ENCODE measurements at regions not wholly inside any gene's neighbourhood (a gene's known extent, or its start where the extent isn't known, plus 50 kb on each side); places are given as distances from the start of the nearest gene placed in this dataset.

- H3K4me1 ChIP-seq (ENCODE audit: low read length) = no peaks in the 10 kb centered on the region
- TF ChIP-seq EZH2phosphoT487 (IDR thresholded peaks at IDR 0.05; ENCODE audit: low read depth) = no peak
- TF ChIP-seq, protein P1, sequence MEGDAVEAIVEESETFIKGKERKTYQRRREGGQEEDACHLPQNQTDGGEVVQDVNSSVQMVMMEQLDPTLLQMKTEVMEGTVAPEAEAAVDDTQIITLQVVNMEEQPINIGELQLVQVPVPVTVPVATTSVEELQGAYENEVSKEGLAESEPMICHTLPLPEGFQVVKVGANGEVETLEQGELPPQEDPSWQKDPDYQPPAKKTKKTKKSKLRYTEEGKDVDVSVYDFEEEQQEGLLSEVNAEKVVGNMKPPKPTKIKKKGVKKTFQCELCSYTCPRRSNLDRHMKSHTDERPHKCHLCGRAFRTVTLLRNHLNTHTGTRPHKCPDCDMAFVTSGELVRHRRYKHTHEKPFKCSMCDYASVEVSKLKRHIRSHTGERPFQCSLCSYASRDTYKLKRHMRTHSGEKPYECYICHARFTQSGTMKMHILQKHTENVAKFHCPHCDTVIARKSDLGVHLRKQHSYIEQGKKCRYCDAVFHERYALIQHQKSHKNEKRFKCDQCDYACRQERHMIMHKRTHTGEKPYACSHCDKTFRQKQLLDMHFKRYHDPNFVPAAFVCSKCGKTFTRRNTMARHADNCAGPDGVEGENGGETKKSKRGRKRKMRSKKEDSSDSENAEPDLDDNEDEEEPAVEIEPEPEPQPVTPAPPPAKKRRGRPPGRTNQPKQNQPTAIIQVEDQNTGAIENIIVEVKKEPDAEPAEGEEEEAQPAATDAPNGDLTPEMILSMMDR (IDR thresholded peaks at IDR 0.05; ENCODE audit: low read depth, low read length) = no peak
- no peak overlapping the region for H3K27ac ChIP-seq (ENCODE audit: low read length)
- H3K9me3 ChIP-seq (ENCODE audit: insufficient read depth, low read length) = no peaks in the 10 kb centered on the region
- no peak overlapping the region for H3K4me2 ChIP-seq (ENCODE audit: low read length)
- no peak overlapping the region for H3K4me3 ChIP-seq (ENCODE audit: low read length)
- no peaks in the 10 kb centered on the region for H3K27me3 ChIP-seq (ENCODE audit: low read depth, low read length)
- no peak overlapping the region for H2AFZ ChIP-seq (ENCODE audit: low read depth, low read length)
- H3K9ac ChIP-seq (ENCODE audit: low read length) = no peak overlapping the region
- no peaks in the 10 kb centered on the region for H4K20me1 ChIP-seq (ENCODE audit: insufficient read depth, low read length)
- no peaks in the 10 kb centered on the region for H3K36me3 ChIP-seq (replicated peaks; ENCODE audit: low read depth, low read length)
- no peaks in the 10 kb centered on the region for H3K79me2 ChIP-seq (ENCODE audit: low read length)
Observed at GRCh38 chr10:129387258-129387525, 79.8 kb upstream of the MGMT start.

- H4K20me1 ChIP-seq (ENCODE audit: insufficient read depth, low read length) = no peaks in the 10 kb centered on the region
- no peaks in the 10 kb centered on the region for H3K36me3 ChIP-seq (replicated peaks; ENCODE audit: low read depth, low read length)
- H3K9ac ChIP-seq (ENCODE audit: low read length) = no peak overlapping the region
- H2AFZ ChIP-seq (ENCODE audit: low read depth, low read length) = no peak overlapping the region
- H3K4me1 ChIP-seq (ENCODE audit: low read length) = no peaks in the 10 kb centered on the region
- H3K4me3 ChIP-seq (ENCODE audit: low read length) = no peak overlapping the region
- H3K9me3 ChIP-seq (ENCODE audit: insufficient read depth, low read length) = no peaks in the 10 kb centered on the region
- no peaks in the 10 kb centered on the region for H3K27me3 ChIP-seq (ENCODE audit: low read depth, low read length)
- H3K79me2 ChIP-seq (ENCODE audit: low read length) = no peaks in the 10 kb centered on the region
- H3K4me2 ChIP-seq (ENCODE audit: low read length) = no peak overlapping the region
- no peak overlapping the region for H3K27ac ChIP-seq (ENCODE audit: low read length)
- TF ChIP-seq, protein P1 (IDR thresholded peaks at IDR 0.05; ENCODE audit: low read depth, low read length) = no peak
- no peak for TF ChIP-seq EZH2phosphoT487 (IDR thresholded peaks at IDR 0.05; ENCODE audit: low read depth)
Observed at GRCh38 chr10:129388435-129388834, 78.6 kb upstream of the MGMT start.

GRCh38 chr10:129389194-129389593, 77.8 kb upstream of the MGMT start:
- Histone ChIP-seq H3K4me2 (ENCODE audit: low read length) (no peak overlapping the region), H3K4me3 (ENCODE audit: low read length) (no peak overlapping the region), H4K20me1 (ENCODE audit: insufficient read depth, low read length) (no peaks in the 10 kb centered on the region)

DNA sequence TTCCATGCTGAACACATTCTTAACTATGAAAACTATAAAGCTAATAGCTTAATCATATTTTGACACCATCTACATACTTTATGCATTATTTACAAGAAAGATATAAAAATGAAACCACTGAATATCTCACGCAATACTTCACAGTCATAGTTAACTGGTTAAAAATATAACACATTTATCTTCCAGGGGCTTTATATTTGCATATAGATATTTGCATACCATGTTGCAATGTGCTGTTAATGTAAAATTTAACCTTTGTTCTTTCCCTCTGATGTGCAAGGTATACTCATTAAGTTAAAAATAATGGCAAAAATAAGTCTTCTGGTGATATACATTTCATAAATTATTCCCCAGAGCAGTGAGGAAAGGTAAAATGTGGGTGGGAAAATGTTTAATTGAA, 76.9 kb upstream of the MGMT start:
- Histone ChIP-seq H3K79me2 (ENCODE audit: low read length) (no peaks in the 10 kb centered on the region), H3K27ac (ENCODE audit: low read length) (no peak overlapping the region), H3K36me3 (replicated peaks; ENCODE audit: low read depth, low read length) (no peaks in the 10 kb centered on the region), H3K4me1 (ENCODE audit: low read length) (no peaks in the 10 kb centered on the region), H3K9ac (ENCODE audit: low read length) (no peak overlapping the region), H3K4me2 (ENCODE audit: low read length) (no peak overlapping the region), H2AFZ (ENCODE audit: low read depth, low read length) (no peak overlapping the region), H4K20me1 (ENCODE audit: insufficient read depth, low read length) (no peaks in the 10 kb centered on the region), H3K4me3 (ENCODE audit: low read length) (no peak overlapping the region), H3K9me3 (ENCODE audit: insufficient read depth, low read length) (no peaks in the 10 kb centered on the region), H3K27me3 (ENCODE audit: low read depth, low read length) (no peaks in the 10 kb centered on the region)
- TF ChIP-seq, protein P1 (IDR thresholded peaks at IDR 0.05; ENCODE audit: low read depth, low read length) = no peak
- no peak for TF ChIP-seq EZH2phosphoT487 (IDR thresholded peaks at IDR 0.05; ENCODE audit: low read depth)

More at GRCh38 chr10:129389194-129389593, 77.8 kb upstream of the MGMT start:
- Histone ChIP-seq H3K27me3 (ENCODE audit: low read depth, low read length) (no peaks in the 10 kb centered on the region), H3K79me2 (ENCODE audit: low read length) (no peaks in the 10 kb centered on the region), H2AFZ (ENCODE audit: low read depth, low read length) (no peak overlapping the region), H3K9ac (ENCODE audit: low read length) (no peak overlapping the region), H3K36me3 (replicated peaks; ENCODE audit: low read depth, low read length) (no peaks in the 10 kb centered on the region), H3K4me1 (ENCODE audit: low read length) (no peaks in the 10 kb centered on the region), H3K9me3 (ENCODE audit: insufficient read depth, low read length) (no peaks in the 10 kb centered on the region), H3K27ac (ENCODE audit: low read length) (no peak overlapping the region)
- TF ChIP-seq, protein P1 (IDR thresholded peaks at IDR 0.05; ENCODE audit: low read depth, low read length) = no peak
- TF ChIP-seq EZH2phosphoT487 (IDR thresholded peaks at IDR 0.05; ENCODE audit: low read depth) = no peak

Measured in OCI-LY3 (cell line).